ENCODE measurements at regions not wholly inside any gene's neighbourhood (a gene's known extent, or its start where the extent isn't known, plus 50 kb on each side); places are given as distances from the start of the nearest gene placed in this dataset.
"Not testable (repeated sequence)": the region's sequence is repeated elsewhere in the genome, so short reads cannot be mapped to it uniquely, and the experiment has no call there.

GRCh38 chr10:80697926-80698325 is 160.2 kb downstream of the SH2D4B start:
- DNase-seq = no peak

GRCh38 chr10:80699602-80700039 is 161.9 kb downstream of the SH2D4B start:
- DNase-seq = peak; percentile 15 to 63 (median 47)

- DNase-seq = no peak
Measured at GRCh38 chr10:80700252-80700651, 162.6 kb downstream of the SH2D4B start.

- DNase-seq = no peak
Measured at GRCh38 chr10:80700760-80701444, 163.2 kb downstream of the SH2D4B start.

- no peak for DNase-seq
Measured at GRCh38 chr10:80701706-80702105, 164.0 kb downstream of the SH2D4B start.

GRCh38 chr10:80702143-80702542 is 164.4 kb downstream of the SH2D4B start:
- DNase-seq = no peak

- DNase-seq = no peak
Measured at GRCh38 chr10:80705899-80706298, 168.2 kb downstream of the SH2D4B start.

- DNase-seq = no peak
Measured at GRCh38 chr10:80708185-80708584, 170.5 kb downstream of the SH2D4B start.

- no peak for DNase-seq
Measured at GRCh38 chr10:80708808-80709207, 171.1 kb downstream of the SH2D4B start.

GRCh38 chr10:80709866-80710265 is 172.2 kb downstream of the SH2D4B start:
- no peak for DNase-seq

GRCh38 chr10:80713398-80713928 is 175.8 kb downstream of the SH2D4B start:
- DNase-seq = no peak

- DNase-seq = no peak
Measured at GRCh38 chr10:80714566-80714965, 176.9 kb downstream of the SH2D4B start.

- no peak for DNase-seq
Measured at GRCh38 chr10:80718024-80718423, 180.3 kb downstream of the SH2D4B start.

- no peak for DNase-seq
Measured at GRCh38 chr10:80719935-80720334, 182.2 kb downstream of the SH2D4B start.

- no peak for DNase-seq
Measured at GRCh38 chr10:80720549-80720948, 182.8 kb downstream of the SH2D4B start.

- DNase-seq = not testable (repeated sequence)
Measured at GRCh38 chr10:80728354-80728753, 190.7 kb downstream of the SH2D4B start.

GRCh38 chr10:80729896-80730295 is 192.2 kb downstream of the SH2D4B start:
- DNase-seq = no peak

GRCh38 chr10:80730522-80730921 is 192.8 kb downstream of the SH2D4B start:
- no peak for DNase-seq

GRCh38 chr10:80734589-80734988 is 196.9 kb downstream of the SH2D4B start:
- DNase-seq = no peak

GRCh38 chr10:80737209-80737608 is 199.5 kb downstream of the SH2D4B start:
- DNase-seq = no peak

- no peak for DNase-seq
Measured at GRCh38 chr10:80739328-80739727, 201.6 kb downstream of the SH2D4B start.

- DNase-seq = no peak
Measured at GRCh38 chr10:80739963-80740715, 202.4 kb downstream of the SH2D4B start.

GRCh38 chr10:80741278-80741677 is 203.6 kb downstream of the SH2D4B start:
- no peak for DNase-seq

GRCh38 chr10:80750268-80750667 is 212.6 kb downstream of the SH2D4B start:
- DNase-seq = no peak

All from stimulated activated naive CD4-positive, alpha-beta T cell (primary cell).